Esophagus muscularis mucosa (tissue), 4 donors: ENCODE measurements at regions not wholly inside any gene's neighbourhood (a gene's known extent, or its start where the extent isn't known, plus 50 kb on each side); places are given as distances from the start of the nearest gene placed in this dataset.

ENCODE experiments used
- DNase-seq: peaks from one replicate; pipeline ENCODE4 v3.0.0-alpha.2; 2017; ENCODE audit errors: extremely low spot score
- H3K27ac ChIP-seq, 4 donors: fragments of 200-600 bp; sonication (generic); replicated peaks in 1 of 4; 1 replicate in 3 of 4; 2 replicates in 1 of 4; pipeline ENCODE4 v1.5.1; 2016 to 2019; ENCODE audit warnings: mild to moderate bottlenecking in 1 of 4
- H3K27me3 ChIP-seq, 4 donors: fragments of 200-600 bp; sonication (generic); one replicate each; pipeline versions ENCODE4 v1.5.1 to v1.6.0; 2016 to 2019
- H3K36me3 ChIP-seq, 4 donors: fragments of 200-600 bp; sonication (generic); one replicate each; pipeline ENCODE4 v1.5.1; 2016 to 2019
- H3K4me1 ChIP-seq, 4 donors: fragments of 200-600 bp; sonication (generic); one replicate each; pipeline ENCODE4 v1.5.1; 2016 to 2019
- H3K4me3 ChIP-seq, 4 donors: fragments of 200-600 bp; sonication (generic); 1 replicate in 2 of 4; 2 replicates in 2 of 4; pipeline ENCODE4 v1.5.1; 2016 to 2019; ENCODE audit warnings: mild to moderate bottlenecking in 4 of 4, moderate library complexity in 1 of 4
- H3K9me3 ChIP-seq, 4 donors: fragments of 200-600 bp; sonication (generic); 1 replicate in 3 of 4; 2 replicates in 1 of 4; pipeline ENCODE4 v1.5.1; 2016 to 2019
- EP300 ChIP-seq: sonication (generic); formaldehyde crosslinking; IDR thresholded peaks from one replicate; pipeline ENCODE4 v1.6.1; 2017; ENCODE audit warnings: antibody characterized with exemption
- POLR2A ChIP-seq: fragments of 450-650 bp; IDR thresholded peaks from one replicate; pipeline ENCODE4 v1.6.1; 2017; ENCODE audit warnings: antibody characterized with exemption, moderate library complexity, mild to moderate bottlenecking, low read depth
- POLR2AphosphoS5 ChIP-seq, 2 donors: sonication (generic); formaldehyde crosslinking; IDR thresholded peaks; one replicate each; pipeline ENCODE4 v1.6.1; 2017; ENCODE audit warnings: antibody characterized with exemption in 2 of 2
- WGBS: methylation state at CpG from one replicate; pipeline ENCODE4 v1.1.5; 2018; 5-methylcytosine and 5-hydroxymethylcytosine counted together
- intact Hi-C: fragments of 100-400 bp; cut with DNase I; formaldehyde crosslinking; loops from one replicate; pipeline ENCODE4 v1.15.1; 2023
- TF ChIP-seq, protein P1 (sequence below), 3 experiments: fragments of 200-600 bp in 2 of 3; fragments of 450-650 bp in 1 of 3; sonication (generic) in 2 of 3; IDR thresholded peaks; one replicate each; pipeline ENCODE4 v1.5.1; 2017 to 2019; ENCODE audit warnings: antibody characterized with exemption in 3 of 3, mild to moderate bottlenecking in 2 of 3, moderate library complexity in 1 of 3

DNA sequence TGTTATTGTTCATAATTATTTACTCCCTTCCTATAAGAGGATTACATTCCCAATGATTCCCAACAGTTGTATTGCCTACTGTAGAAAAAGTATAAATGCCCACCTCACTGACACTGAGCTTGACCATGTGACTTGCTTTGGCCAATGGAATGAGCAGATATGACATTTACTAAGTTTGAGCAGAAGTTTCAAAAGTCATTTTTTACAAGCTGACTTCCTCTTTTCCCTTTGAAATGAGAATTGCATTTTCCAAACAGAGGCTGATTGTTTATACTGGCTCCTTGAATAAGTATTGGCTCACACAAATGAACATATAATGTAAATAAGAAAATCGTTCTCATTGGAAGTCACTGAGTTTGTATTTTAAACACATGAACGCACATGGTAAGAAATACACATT lies 116.4 kb upstream of the LRFN5 start:
- 70% methylated on average over 2 of the region's 2 CpGs for WGBS
- H3K4me1 ChIP-seq, result no peaks in the 10 kb centered on the region
- H3K27ac ChIP-seq, result no peak overlapping the region
- no peak overlapping the region for H3K4me3 ChIP-seq
- no peak for DNase-seq
- no peaks in the 10 kb centered on the region for H3K27me3 ChIP-seq
- H3K9me3 ChIP-seq, result no peaks in the 10 kb centered on the region
- TF ChIP-seq, protein P1, sequence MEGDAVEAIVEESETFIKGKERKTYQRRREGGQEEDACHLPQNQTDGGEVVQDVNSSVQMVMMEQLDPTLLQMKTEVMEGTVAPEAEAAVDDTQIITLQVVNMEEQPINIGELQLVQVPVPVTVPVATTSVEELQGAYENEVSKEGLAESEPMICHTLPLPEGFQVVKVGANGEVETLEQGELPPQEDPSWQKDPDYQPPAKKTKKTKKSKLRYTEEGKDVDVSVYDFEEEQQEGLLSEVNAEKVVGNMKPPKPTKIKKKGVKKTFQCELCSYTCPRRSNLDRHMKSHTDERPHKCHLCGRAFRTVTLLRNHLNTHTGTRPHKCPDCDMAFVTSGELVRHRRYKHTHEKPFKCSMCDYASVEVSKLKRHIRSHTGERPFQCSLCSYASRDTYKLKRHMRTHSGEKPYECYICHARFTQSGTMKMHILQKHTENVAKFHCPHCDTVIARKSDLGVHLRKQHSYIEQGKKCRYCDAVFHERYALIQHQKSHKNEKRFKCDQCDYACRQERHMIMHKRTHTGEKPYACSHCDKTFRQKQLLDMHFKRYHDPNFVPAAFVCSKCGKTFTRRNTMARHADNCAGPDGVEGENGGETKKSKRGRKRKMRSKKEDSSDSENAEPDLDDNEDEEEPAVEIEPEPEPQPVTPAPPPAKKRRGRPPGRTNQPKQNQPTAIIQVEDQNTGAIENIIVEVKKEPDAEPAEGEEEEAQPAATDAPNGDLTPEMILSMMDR (IDR thresholded peaks at IDR 0.05), result no peak
- TF ChIP-seq POLR2AphosphoS5 (IDR thresholded peaks at IDR 0.05), result no peak
- TF ChIP-seq POLR2A, result no peak
- H3K36me3 ChIP-seq, result no peaks in the 10 kb centered on the region
- intact Hi-C loops, result no loop called here

DNA sequence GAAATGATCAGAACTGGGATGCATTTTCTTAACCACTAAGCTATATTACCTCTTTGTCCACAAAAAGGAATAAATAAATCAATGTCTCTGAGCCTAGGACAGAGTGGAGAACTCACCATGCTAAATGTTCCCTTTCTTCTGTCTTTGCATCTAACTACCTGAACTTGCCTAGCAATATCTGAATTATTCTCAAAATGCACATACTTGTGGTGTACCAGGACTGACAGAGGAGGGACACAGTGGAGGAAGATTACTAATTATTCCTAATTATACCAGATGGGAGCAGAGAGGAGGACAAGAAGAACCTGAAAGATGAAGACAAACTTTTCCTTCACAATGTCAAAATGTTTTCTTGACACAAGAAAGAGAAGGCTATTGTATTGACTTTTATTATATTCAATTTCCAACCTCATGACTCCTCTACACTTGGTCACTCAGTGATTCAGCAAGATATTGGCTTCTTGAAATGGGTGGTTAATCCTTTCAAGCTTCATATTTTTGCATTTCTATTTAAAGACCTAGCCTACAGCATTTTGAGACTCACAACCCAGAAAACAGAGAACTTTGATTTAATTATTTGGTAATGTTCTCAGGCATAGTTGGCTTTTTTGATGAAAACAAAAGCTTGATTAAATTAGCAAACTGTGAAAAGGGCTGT lies 117.2 kb upstream of the LRFN5 start:
- no peaks in the 10 kb centered on the region for H3K9me3 ChIP-seq
- no peak for TF ChIP-seq EP300
- TF ChIP-seq POLR2A, result no peak
- no peak for TF ChIP-seq POLR2AphosphoS5 (IDR thresholded peaks at IDR 0.05)
- TF ChIP-seq, protein P1 (IDR thresholded peaks at IDR 0.05), result no peak
- no peaks in the 10 kb centered on the region for H3K27me3 ChIP-seq
- H3K27ac ChIP-seq, result no peak overlapping the region
- no peaks in the 10 kb centered on the region for H3K4me1 ChIP-seq
- H3K4me3 ChIP-seq, result no peak overlapping the region
- DNase-seq, result no peak
- H3K36me3 ChIP-seq, result no peaks in the 10 kb centered on the region
- intact Hi-C loops, result no loop called here

DNA sequence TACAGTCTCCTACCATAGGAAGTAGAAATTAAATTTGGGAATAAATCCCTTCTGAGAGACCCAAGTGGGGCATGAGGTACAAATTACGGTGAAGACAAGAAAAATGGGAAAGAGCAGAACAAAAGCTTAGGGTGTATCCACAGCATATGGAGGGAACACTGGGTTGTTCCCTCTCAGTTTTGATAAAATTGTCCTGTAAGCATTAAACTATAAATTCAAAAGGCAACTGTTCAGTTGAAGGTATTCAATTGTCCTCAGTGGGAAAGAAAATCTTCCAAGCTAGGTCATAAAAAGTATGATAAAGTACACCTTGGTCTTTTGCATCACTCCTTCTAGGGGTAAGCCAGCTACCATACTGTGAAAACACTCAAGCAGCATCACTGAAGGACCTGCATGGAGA lies 118.3 kb upstream of the LRFN5 start:
- WGBS, result 96% methylated on average over 1 of the region's 1 CpG

DNA sequence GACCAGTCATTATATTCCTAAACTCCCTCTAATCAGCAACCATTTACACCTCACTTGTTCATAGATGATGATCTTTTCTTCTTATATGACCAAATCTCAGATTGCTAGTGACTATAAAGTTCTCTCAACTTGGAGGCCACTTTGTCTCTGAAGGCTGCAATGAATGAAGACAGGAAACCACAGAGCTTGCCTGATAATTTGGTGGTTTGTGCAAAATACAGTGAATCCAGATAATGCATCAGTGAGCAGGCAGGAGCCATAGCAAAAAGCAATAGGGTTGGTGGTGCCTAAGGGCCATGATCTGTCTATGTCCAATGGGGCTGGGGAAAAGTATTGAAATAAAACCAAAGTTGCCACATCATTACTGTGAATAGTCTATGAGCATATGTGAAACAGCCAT lies 123.8 kb upstream of the LRFN5 start:
- DNase-seq, result no peak
- intact Hi-C loops, result no loop called here
- no peak for TF ChIP-seq EP300
- TF ChIP-seq, protein P1 (IDR thresholded peaks at IDR 0.05), result no peak
- TF ChIP-seq POLR2AphosphoS5 (IDR thresholded peaks at IDR 0.05), result no peak
- TF ChIP-seq POLR2A, result no peak
- Histone ChIP-seq H3K27me3 (no peaks in the 10 kb centered on the region), H3K36me3 (no peaks in the 10 kb centered on the region), H3K9me3 (no peaks in the 10 kb centered on the region), H3K4me1 (no peaks in the 10 kb centered on the region), H3K27ac (no peak overlapping the region), H3K4me3 (no peak overlapping the region)

More for the DNA sequence above, 118.3 kb upstream of the LRFN5 start:
- Histone ChIP-seq H3K9me3 (no peaks in the 10 kb centered on the region), H3K36me3 (no peaks in the 10 kb centered on the region), H3K27me3 (no peaks in the 10 kb centered on the region), H3K4me3 (no peak overlapping the region), H3K27ac (no peak overlapping the region), H3K4me1 (no peaks in the 10 kb centered on the region)
- no peak for DNase-seq
- TF ChIP-seq POLR2A (no peak), POLR2AphosphoS5 (IDR thresholded peaks at IDR 0.05) (no peak), EP300 (no peak)
- TF ChIP-seq, protein P1 (IDR thresholded peaks at IDR 0.05), result no peak
- intact Hi-C loops, result no loop called here

DNA sequence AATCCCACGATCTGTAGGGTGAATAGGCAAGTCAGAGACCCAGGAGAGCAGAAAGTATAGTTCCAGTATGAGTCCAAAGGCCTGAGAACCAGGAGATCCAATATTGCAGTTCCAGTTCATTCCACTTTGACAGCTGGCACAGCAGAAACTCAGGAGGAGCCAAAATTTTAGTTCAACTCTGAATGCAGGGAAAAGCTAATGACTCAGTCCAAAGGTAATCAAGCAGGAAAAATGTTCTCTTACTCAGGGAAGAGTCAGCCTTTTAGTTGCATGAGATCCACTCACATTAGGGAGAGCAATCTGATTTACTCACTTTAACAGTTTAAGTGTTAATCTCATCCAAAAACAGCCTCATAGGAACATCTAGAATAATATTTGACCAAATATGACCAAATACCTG lies 130.2 kb upstream of the LRFN5 start:
- DNase-seq, result no peak
- H3K36me3 ChIP-seq, result no peaks in the 10 kb centered on the region
- H3K9me3 ChIP-seq, result no peaks in the 10 kb centered on the region
- no peak overlapping the region for H3K4me3 ChIP-seq
- TF ChIP-seq, protein P1 (IDR thresholded peaks at IDR 0.05), result no peak
- TF ChIP-seq POLR2AphosphoS5 (IDR thresholded peaks at IDR 0.05) (no peak), EP300 (no peak), POLR2A (no peak)
- H3K27ac ChIP-seq, result no peak overlapping the region
- H3K27me3 ChIP-seq, result no peaks in the 10 kb centered on the region
- 66% methylated on average over 1 of the region's 1 CpG for WGBS
- intact Hi-C loops, result no loop called here
- H3K4me1 ChIP-seq, result no peaks in the 10 kb centered on the region
